ENCODE measurements at regions not wholly inside any gene's neighbourhood (a gene's known extent, or its start where the extent isn't known, plus 50 kb on each side); places are given as distances from the start of the nearest gene placed in this dataset.
"Not testable (repeated sequence)": the region's sequence is repeated elsewhere in the genome, so short reads cannot be mapped to it uniquely, and the experiment has no call there.

DNA sequence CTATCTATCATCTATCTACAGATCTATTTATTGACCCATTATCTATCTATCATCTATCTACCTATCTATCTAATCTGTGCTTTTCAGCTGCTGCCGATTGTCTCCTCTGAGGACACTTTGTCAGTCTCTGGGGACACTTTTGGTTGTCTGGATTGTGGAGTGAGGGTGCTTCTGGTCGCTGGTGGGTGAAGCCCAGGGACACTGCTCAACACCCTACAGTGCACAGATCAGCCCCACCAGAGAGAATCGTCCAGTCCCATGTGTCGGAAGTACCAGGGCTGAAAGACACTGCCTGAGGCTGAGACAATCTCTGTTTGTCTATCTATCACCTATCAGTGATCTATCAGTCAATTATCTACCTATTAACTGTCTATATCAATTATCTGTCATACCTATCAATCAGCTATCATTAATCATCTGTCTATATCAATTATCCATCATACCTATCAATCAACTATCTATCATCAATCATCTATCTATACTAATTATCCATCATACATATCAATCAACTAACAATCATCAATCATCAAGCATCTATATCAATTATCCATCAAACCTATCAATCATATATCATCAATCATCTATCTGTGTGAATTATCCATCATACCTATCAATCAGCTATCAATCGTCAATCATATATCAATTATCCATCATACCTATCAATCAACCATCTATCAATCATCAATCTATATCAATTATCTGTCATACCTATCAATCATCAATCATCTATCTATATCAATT lies 70.0 kb upstream of the PPP2R3B start:
- no peak for DNase-seq
- CTCF ChIA-PET = no interaction called here
- H3K4me1 Mint-ChIP-seq = no peaks in the 10 kb centered on the region
- peaks cover 16% of the 10 kb centered on the region for H3K9me3 Mint-ChIP-seq
- no peak overlapping the region for H3K4me3 Mint-ChIP-seq
- H3K27me3 Mint-ChIP-seq = no peaks in the 10 kb centered on the region
- H3K27ac Mint-ChIP-seq = no peak overlapping the region
- H3K36me3 Mint-ChIP-seq = peaks cover under 1% of the 10 kb centered on the region

DNA sequence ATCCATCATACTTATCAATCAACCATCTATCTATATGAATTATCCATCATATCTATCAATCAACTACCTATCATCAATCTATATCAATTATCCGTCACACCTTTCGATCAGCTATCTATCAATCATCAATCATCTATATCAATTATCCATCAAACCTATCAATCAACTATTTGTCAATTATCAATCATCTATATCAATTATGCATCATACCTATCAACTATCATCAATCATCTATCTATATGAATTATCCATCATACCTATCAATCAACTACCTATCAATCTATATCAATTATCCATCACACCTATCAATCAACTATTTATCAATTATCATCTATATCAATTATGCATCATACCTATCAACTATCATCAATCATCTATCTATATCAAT lies 70.6 kb upstream of the PPP2R3B start:
- H3K27ac Mint-ChIP-seq = no peak overlapping the region
- no peaks in the 10 kb centered on the region for H3K4me1 Mint-ChIP-seq
- H3K9me3 Mint-ChIP-seq = peaks cover 21% of the 10 kb centered on the region
- no peak overlapping the region for H3K4me3 Mint-ChIP-seq
- CTCF ChIA-PET = no interaction called here
- H3K36me3 Mint-ChIP-seq = peaks cover 2% of the 10 kb centered on the region
- H3K27me3 Mint-ChIP-seq = no peaks in the 10 kb centered on the region
- DNase-seq = no peak

DNA sequence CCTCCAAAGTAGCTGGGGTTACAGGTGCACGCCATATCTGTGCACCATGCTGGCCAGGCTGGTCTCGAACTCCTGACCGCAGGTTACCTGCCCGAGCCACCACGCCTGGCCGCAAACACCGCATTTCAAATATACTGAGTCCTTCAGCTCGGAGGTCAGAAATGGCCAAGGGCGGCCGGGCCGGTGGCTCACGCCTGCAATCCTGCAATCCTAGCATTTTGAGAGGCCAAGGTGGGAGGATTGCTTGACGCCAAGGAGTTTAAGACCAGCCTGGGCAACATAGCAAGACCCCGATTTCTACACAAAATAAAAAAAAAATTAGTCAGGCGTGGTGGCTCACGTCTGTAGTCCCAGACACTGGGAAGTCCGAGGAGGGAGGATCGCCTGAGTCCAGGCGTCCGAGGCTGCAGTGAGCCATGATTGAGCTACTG lies 71.9 kb upstream of the PPP2R3B start:
- CTCF ChIA-PET = no interaction called here
- H3K27me3 Mint-ChIP-seq = no peaks in the 10 kb centered on the region
- no peaks in the 10 kb centered on the region for H3K4me1 Mint-ChIP-seq
- no peak overlapping the region for H3K4me3 Mint-ChIP-seq
- no peak for DNase-seq
- no peak overlapping the region for H3K27ac Mint-ChIP-seq
- peaks cover 2% of the 10 kb centered on the region for H3K36me3 Mint-ChIP-seq
- H3K9me3 Mint-ChIP-seq = peaks cover 27% of the 10 kb centered on the region

DNA sequence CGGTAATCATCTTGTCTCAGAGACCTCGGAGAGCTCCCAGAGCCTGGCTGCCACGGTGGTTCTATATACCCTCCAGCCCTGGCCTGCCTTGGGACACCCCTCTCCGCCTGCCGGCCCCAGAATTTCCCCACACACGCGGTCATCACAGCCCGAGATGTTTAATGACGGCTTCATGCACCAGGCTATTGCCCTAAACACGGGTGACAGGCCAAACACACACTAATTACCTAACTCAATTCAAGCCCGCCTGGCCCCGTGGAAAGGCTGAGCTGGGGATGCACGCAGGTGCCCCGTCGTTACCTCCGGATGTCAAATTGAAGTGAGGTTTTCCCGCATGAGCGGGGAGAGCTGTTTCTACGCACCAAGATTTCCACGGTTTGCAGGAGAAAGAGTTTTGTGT lies 72.9 kb upstream of the PPP2R3B start:
- H3K36me3 Mint-ChIP-seq = peaks cover 2% of the 10 kb centered on the region

DNA sequence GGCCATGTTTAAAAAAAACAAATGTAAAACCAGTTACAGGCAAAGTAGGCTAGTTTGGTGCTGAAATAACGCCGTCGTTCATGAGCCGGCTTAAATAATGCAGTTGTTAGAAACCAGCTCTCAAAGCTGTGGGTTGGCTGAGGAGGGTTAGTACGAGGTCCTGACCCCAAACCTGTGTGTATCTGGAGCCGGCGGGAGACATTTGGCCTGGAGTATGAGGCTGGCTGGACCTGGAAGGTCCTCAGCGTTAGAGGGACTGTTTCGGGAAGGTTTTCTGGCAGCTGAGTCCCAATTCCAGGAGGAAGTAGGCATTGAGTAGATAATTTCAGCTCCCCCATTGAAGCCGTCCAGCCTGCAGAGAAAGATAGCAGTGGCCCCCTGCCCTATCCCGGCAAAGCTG lies 73.4 kb upstream of the PPP2R3B start:
- CTCF ChIA-PET = no interaction called here
- Mint-ChIP-seq H3K4me3 (no peak overlapping the region), H3K27me3 (no peaks in the 10 kb centered on the region), H3K36me3 (peaks cover 2% of the 10 kb centered on the region), H3K27ac (no peak overlapping the region), H3K4me1 (no peaks in the 10 kb centered on the region), H3K9me3 (peaks cover 28% of the 10 kb centered on the region)
- DNase-seq = no peak

More for the DNA sequence above, 72.9 kb upstream of the PPP2R3B start:
- H3K4me3 Mint-ChIP-seq = no peak overlapping the region
- H3K4me1 Mint-ChIP-seq = no peaks in the 10 kb centered on the region
- H3K27me3 Mint-ChIP-seq = no peaks in the 10 kb centered on the region
- DNase-seq = no peak
- peaks cover 28% of the 10 kb centered on the region for H3K9me3 Mint-ChIP-seq
- H3K27ac Mint-ChIP-seq = no peak overlapping the region
- CTCF ChIA-PET = no interaction called here

DNA sequence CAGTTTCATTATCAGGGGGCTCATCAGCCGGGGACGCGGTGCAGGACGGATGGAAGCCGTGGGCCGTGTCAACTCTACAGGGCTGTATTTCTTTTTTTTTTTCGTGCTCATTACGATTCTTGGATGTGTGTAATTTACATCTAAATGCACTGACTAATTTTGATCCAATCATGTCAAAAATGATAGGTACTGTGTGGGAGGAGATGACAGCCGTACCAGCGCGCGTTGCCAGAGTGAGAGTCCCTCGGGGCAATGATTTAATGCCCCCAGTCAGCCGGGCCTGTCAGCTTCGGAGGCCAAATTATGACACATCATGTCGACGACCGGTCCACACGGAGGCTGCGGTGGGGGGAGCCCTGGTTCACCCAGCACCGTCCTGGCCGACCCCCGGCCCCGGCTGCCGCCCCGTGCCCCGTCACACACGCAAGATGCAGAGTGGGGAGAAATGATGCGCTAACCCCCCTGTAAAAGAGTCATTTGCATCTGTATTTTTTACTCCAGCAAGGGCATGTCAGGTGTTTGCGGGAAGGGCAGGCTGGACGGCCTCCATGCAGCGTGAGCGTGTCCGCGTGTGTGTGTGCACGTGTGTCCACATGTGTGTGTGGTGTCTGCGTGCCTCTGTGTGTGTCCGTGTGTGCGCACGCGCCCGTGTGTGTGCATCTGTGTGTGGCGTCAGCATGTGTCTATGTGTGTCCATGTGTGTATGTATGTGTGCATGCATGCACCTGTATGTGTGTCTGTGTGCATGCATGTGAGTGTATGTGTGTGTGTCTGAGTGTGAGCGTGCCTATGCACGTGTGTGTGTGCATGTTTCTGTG lies 74.3 kb upstream of the PPP2R3B start:
- H3K4me3 Mint-ChIP-seq = no peak overlapping the region
- H3K36me3 Mint-ChIP-seq = peaks cover 2% of the 10 kb centered on the region
- DNase-seq = no peak
- H3K27ac Mint-ChIP-seq = no peak overlapping the region
- H3K4me1 Mint-ChIP-seq = no peaks in the 10 kb centered on the region
- CTCF ChIA-PET = no interaction called here
- H3K27me3 Mint-ChIP-seq = no peaks in the 10 kb centered on the region
- peaks cover 32% of the 10 kb centered on the region for H3K9me3 Mint-ChIP-seq

DNA sequence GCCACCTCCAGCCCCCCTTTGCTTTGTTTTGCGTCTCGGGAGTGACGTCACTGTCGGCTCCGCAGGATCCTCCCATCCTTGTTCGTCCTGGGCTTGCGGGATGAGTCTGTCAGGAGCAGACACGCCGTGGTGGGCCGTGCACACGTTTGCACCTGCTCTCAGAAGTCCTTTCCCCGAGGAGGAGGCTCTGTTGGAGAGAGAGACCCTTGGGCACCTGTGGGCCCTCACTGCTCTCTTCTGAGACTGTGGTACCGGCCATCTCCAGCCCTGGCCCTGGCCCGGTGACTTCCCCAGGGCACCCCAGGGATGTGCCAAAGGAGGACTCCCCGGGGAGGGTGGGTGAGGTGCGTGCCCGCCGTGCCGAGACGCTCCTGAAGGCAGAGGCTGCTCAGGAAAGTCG lies 76.1 kb upstream of the PPP2R3B start:
- CTCF ChIA-PET = no interaction called here
- Mint-ChIP-seq H3K36me3 (peaks cover 2% of the 10 kb centered on the region), H3K4me3 (no peak overlapping the region), H3K4me1 (no peaks in the 10 kb centered on the region), H3K9me3 (peaks cover 25% of the 10 kb centered on the region), H3K27ac (no peak overlapping the region), H3K27me3 (no peaks in the 10 kb centered on the region)
- no peak for DNase-seq

DNA sequence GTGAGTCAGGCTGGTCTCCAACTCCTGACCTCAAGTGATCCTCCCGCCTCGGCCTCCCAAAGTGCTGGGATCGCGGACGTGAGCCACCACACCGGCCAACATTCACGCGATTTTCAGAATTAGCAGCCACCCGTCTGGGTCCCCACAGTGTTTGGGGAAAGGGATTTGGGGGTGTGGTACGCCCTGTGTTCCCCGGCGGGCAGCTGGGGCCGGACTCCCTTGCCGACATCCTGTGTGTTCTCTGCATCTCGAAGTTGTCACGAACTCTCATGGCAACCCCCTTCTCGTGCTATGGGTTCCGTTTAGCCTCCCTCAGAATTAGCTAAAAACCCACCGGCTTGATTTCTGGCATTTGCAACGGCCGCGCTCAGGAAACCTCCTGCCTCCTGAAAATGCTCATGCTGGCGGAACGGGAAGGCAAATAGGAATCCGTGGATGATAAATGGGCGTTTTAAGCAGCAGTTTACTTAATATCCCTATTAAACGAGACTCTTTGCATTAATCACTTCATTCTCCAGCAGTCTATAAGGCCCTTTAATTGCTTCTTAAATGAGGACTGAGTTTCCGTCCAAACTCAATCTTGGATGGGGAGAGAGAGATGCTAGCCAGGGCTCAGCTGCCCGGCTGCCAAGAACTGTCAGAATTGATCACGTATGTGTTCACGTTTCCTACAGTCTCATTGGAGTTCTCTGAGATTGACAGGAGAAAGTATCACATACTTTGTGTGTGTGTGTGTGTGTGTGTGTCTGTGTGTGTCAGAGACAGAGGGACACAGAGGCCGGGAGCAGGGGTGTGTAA lies 78.9 kb upstream of the PPP2R3B start:
- CTCF ChIA-PET = no interaction called here
- no peak for DNase-seq
- Mint-ChIP-seq H3K36me3 (peaks cover 2% of the 10 kb centered on the region), H3K27me3 (no peaks in the 10 kb centered on the region), H3K27ac (no peak overlapping the region), H3K9me3 (peaks cover 29% of the 10 kb centered on the region), H3K4me1 (no peaks in the 10 kb centered on the region), H3K4me3 (no peak overlapping the region)

DNA sequence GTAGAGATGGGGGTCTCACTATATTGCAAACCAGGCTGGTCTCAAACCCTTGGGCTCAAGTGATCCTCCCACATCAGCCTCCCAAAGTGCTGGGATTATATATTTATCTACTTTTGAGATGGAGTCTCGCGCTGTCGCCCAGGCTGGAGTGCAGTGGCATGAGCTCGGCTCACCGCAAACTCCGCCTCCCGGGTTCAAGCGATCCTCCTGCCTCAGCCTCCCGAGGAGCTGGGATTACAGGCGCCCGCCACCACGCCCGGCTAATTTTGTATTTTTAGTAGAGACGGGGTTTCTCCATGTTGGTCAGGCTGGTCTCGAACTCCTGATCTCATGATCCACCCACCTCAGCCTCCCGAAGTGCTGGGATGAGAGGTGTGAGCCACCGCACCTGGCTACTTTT lies 80.1 kb upstream of the PPP2R3B start:
- H3K36me3 Mint-ChIP-seq, H3K27me3 Mint-ChIP-seq, CTCF ChIA-PET, H3K27ac Mint-ChIP-seq, DNase-seq, H3K4me1 Mint-ChIP-seq, H3K4me3 Mint-ChIP-seq: not testable (repeated sequence)
- peaks cover 23% of the 10 kb centered on the region for H3K9me3 Mint-ChIP-seq

DNA sequence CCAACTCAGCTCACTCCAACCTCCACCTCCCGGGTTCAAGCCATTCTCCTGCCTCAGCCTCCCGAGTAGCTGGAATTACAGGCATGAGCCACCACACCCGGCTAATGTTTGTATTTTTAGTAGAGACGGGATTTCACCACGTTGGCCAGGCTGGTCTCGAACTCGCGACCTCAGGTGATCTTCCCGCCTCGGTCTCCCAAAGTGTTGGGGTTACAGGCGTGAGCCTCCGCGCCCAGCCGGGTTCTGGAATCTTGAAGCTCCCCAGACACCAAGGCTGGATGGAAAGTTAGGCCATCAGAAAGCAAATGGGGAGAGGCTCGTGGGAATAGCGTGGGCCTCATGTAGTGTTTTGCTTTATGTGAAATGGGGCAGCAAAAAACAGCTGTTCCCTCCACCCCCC lies 81.0 kb upstream of the PPP2R3B start:
- H3K27ac Mint-ChIP-seq, H3K4me1 Mint-ChIP-seq, CTCF ChIA-PET, H3K36me3 Mint-ChIP-seq, DNase-seq, H3K4me3 Mint-ChIP-seq, H3K27me3 Mint-ChIP-seq: not testable (repeated sequence)
- peaks cover 19% of the 10 kb centered on the region for H3K9me3 Mint-ChIP-seq

DNA sequence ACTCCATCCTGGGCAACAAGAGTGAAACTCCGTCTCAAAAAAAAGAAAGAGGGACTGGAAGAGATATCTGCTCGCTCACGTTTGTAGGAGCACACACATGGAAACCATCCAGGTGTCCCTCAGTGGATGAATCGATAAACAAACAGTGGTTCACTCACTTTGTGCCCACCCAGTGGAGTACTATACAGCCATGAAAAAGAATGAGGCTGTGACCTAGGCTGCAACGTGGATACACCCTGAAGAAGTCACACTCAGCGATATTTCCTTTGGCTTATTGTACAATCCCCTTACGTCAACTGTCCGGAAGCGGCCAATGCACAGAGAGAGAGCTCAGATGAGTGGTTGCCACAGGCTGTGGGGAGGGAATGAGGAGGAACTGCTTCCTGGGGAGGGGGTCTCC lies 82.3 kb upstream of the PPP2R3B start:
- Mint-ChIP-seq H3K4me1 (no peaks in the 10 kb centered on the region), H3K36me3 (no peaks in the 10 kb centered on the region), H3K27ac (peak overlapping the region; percentile 24), H3K27me3 (no peaks in the 10 kb centered on the region), H3K9me3 (peaks cover 17% of the 10 kb centered on the region), H3K4me3 (no peak overlapping the region)
- no peak for DNase-seq
- CTCF ChIA-PET = no interaction called here

DNA sequence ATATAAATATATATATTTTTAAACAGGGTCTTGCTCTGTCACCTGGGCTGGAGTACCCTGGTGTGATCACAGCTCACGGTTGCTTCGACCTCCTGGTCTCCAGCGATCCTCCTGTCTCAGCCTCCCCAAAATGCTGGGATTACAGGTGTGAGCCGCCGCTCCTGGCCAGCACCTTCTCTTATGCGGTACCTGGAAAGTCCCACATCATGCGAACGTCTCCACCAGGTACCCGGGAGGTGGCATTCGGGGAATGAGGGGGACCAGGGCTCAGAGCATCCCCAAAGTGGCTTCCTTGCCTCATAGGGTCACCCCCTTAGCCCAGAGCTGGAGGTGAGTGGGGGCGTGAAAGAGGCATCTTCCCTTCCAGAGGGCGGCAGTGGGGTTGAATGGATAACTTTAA lies 84.0 kb upstream of the PPP2R3B start:
- Mint-ChIP-seq H3K27me3 (no peaks in the 10 kb centered on the region), H3K4me1 (no peaks in the 10 kb centered on the region), H3K36me3 (no peaks in the 10 kb centered on the region), H3K4me3 (no peak overlapping the region), H3K27ac (no peak overlapping the region), H3K9me3 (peaks cover 18% of the 10 kb centered on the region)
- CTCF ChIA-PET = no interaction called here
- no peak for DNase-seq

DNA sequence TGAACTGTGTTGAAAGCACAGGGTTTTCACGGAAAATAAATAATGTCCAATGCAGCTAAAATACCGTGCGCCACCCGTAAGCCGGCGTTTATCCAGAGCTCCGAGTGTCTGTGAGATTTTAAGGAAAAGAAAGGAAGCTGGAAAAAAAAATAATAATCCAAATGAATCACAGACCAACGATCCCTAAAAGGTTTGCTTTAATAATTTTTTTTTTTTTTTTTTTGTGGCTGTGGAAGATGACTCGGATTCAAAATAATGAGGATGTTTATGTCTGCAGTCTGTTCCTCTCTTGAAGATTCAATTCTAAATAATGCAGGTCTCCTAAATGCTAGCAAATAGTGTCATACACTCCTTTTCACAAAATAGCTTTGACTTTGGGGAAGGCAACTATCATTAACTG lies 84.6 kb upstream of the PPP2R3B start:
- CTCF ChIA-PET = no interaction called here
- H3K9me3 Mint-ChIP-seq = peaks cover 15% of the 10 kb centered on the region

DNA sequence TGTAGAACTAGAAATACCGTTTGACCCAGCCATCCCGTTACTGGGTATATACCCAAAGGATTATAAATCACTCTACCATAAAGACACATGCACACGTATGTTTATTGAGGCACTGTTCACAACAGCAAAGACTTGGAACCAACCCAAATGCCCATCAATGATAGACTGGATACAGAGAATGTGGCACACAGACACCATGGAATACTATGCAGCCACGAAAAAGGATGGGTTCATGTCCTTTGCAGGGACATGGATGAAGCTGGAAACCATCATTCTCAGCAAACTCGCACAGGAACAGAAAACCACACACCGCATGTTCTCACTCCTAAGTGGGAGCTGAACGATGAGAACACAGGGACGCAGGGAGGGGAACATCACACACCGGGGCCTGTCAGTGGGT lies 85.6 kb upstream of the PPP2R3B start:
- H3K27ac Mint-ChIP-seq, H3K4me3 Mint-ChIP-seq, H3K4me1 Mint-ChIP-seq, H3K36me3 Mint-ChIP-seq, H3K27me3 Mint-ChIP-seq, CTCF ChIA-PET, DNase-seq: not testable (repeated sequence)
- peaks cover 16% of the 10 kb centered on the region for H3K9me3 Mint-ChIP-seq

More for the DNA sequence above, 84.6 kb upstream of the PPP2R3B start:
- Mint-ChIP-seq H3K27ac (no peak overlapping the region), H3K4me1 (no peaks in the 10 kb centered on the region), H3K27me3 (no peaks in the 10 kb centered on the region), H3K4me3 (no peak overlapping the region), H3K36me3 (no peaks in the 10 kb centered on the region)
- DNase-seq = no peak
